ENCODE measurements at regions not wholly inside any gene's neighbourhood (a gene's known extent, or its start where the extent isn't known, plus 50 kb on each side); places are given as distances from the start of the nearest gene placed in this dataset.

DNA sequence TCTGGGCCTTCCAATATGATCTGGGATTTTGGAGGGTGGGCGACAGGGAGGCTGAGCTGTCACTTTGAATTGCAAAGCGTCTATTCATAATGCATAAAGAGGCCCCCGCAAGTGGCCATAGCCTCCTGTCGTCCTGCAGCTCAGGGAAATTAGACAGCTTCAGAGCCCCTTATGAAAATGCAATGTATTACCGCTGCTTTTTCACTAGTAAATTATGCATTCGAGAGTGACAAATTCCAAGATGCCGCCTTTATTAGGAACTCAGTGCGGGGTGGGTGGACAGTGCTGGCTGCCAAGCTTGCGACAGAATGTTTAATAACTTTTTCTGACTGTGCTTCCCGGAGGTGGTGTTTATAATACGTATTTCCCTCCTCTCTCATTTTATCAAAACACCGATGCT is 168.5 kb downstream of the DHX35 start:
- TF ChIP-seq, protein P1, sequence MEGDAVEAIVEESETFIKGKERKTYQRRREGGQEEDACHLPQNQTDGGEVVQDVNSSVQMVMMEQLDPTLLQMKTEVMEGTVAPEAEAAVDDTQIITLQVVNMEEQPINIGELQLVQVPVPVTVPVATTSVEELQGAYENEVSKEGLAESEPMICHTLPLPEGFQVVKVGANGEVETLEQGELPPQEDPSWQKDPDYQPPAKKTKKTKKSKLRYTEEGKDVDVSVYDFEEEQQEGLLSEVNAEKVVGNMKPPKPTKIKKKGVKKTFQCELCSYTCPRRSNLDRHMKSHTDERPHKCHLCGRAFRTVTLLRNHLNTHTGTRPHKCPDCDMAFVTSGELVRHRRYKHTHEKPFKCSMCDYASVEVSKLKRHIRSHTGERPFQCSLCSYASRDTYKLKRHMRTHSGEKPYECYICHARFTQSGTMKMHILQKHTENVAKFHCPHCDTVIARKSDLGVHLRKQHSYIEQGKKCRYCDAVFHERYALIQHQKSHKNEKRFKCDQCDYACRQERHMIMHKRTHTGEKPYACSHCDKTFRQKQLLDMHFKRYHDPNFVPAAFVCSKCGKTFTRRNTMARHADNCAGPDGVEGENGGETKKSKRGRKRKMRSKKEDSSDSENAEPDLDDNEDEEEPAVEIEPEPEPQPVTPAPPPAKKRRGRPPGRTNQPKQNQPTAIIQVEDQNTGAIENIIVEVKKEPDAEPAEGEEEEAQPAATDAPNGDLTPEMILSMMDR (IDR thresholded peaks at IDR 0.05) = no peak
- H3K27ac ChIP-seq = no peak overlapping the region
- DNase-seq (ENCODE audit: low spot score) = no peak
- no peak overlapping the region for H3K4me3 ChIP-seq

DNA sequence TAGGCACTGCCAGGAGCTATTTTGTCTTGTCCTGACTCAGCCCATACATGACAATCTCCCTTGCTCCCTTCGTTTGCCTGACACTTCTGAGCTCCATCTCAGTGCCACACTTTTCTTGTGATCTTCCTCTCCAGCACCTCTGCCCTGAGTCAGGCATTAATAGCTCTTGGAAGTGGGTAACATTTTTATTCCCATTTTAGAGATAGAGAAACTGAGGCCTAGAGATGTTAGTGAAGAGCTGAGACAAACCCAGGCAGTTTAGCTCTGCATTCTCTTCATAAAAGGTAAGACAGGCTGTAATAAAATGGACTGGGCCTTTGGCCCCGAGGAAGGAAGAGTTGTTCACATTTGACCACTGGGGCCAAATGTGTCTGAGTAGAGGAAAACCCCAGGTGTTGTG is 167.4 kb downstream of the DHX35 start:
- TF ChIP-seq, protein P1 (IDR thresholded peaks at IDR 0.05) = no peak
- H3K4me3 ChIP-seq = no peak overlapping the region
- H3K27ac ChIP-seq = no peak overlapping the region
- no peak for DNase-seq (ENCODE audit: low spot score)

DNA sequence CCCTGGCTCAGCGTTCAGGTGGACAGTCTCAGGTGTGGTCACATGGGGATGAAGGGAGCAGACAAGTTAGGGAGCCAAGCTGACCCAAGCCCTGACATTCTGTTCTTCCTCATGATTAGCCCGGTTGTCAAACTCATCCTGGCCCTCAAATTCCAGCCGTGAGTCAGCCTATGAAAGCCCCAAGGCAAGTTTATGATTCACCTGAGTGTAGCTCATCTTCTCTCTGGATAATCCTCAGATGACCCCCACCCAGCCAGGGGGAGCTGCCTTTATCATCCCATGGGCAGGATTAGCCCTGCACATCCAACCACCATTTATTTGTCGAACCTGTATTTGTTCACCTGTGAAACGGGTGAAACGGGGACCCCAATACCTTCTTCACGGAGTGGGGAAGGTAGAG is 161.9 kb downstream of the DHX35 start:
- TF ChIP-seq, protein P1 (IDR thresholded peaks at IDR 0.05) = no peak
- Histone ChIP-seq H3K27ac (no peak overlapping the region), H3K4me3 (no peak overlapping the region)
- DNase-seq (ENCODE audit: low spot score) = no peak

DNA sequence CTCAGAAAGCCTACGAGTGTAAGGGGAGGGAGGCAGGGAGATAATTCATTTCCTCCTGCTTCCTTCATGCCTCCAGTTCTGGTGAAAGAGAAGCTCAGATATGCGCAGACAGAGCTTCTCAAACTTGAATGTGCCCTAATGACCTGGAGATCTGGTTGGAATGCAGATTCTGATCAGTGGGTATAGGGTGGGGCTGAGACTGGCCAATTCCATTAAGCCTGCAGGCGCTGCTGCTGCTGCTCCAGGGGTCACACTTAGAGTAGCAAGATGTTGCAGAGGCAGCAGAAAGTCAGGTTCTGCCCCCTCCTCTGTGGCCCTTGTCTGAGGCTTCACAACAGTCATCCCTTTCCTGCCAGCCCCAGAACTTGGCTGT is 161.0 kb downstream of the DHX35 start:
- TF ChIP-seq, protein P1 (IDR thresholded peaks at IDR 0.05) = no peak
- DNase-seq (ENCODE audit: low spot score) = no peak
- Histone ChIP-seq H3K4me3 (no peak overlapping the region), H3K27ac (no peak overlapping the region)

DNA sequence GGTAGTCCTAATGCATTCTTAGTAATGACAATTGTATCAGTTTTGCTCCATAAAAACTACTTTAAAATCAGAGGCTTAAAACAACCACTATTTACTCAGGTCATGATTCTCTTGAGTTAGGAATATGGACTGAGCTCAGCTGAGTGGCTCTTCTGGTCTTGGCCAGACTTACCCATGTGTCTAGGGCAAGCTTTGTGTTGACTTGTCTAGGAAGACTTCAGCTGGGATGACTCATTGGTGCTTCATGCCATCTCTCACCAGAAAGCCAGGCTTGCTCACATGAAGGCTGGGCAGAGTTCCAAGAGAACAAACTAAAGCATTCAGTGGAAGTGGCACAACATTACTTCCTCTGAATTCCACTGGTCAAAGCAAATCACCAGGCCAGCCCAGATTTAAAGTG is 155.3 kb downstream of the DHX35 start:
- TF ChIP-seq, protein P1 (IDR thresholded peaks at IDR 0.05) = no peak
- no peak overlapping the region for H3K4me3 ChIP-seq
- H3K27ac ChIP-seq = no peak overlapping the region
- DNase-seq (ENCODE audit: low spot score) = no peak

DNA sequence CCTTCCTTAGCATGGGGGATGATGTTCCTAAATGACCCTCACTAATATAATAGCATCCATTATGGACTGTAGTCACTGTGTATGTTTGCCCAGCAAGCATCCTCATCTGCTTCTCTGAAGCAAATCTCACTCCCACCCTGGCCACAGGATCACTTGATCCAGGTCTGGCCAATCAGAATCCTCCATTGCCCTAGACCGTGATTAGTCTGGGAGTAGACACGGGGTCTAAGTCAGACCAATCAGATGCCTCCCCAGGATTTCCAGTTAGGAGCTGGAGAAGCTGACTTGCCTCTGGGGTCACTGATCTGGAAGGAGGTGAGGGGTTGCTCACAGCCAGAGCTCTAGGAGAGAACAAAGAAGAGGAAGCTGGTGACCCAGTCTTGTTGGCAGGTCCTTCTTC is 153.9 kb downstream of the DHX35 start:
- TF ChIP-seq, protein P1 (IDR thresholded peaks at IDR 0.05) = no peak
- Histone ChIP-seq H3K4me3 (no peak overlapping the region), H3K27ac (no peak overlapping the region)
- no peak for DNase-seq (ENCODE audit: low spot score)

DNA sequence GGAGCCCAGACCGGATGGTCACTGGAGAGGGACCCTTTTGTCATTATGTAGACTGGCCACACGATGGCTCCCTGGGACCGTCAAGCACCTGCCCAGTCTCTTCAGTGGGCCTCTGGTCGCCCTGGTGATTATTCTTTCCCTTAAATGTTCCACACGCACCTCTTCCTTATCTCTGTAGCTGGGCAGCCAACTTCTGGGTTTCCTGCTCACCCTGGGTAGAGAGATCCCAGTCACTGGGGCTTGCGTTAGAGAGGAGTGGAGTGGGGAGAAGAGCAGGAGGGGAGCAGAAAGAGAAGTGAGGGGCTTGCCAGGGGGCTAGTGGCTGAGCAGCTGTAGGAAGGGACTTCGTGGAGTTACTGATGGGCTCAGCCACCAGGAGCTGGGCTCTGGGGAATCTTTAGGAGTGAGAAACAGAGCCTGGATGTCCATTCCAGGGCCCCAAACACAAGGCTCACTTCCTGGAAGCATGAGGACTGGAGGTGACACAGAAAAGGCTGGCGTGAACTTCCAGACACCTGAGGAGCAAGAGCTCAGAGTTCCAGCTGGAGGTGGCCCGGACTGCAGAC is 150.1 kb downstream of the DHX35 start:
- no peak for DNase-seq (ENCODE audit: low spot score)
- no peak overlapping the region for H3K4me3 ChIP-seq
- TF ChIP-seq, protein P1 (IDR thresholded peaks at IDR 0.05) = no peak
- no peak overlapping the region for H3K27ac ChIP-seq

Data from coronary artery (tissue), 2 donors.